ENCODE measurements at regions not wholly inside any gene's neighbourhood (a gene's known extent, or its start where the extent isn't known, plus 50 kb on each side); places are given as distances from the start of the nearest gene placed in this dataset.

- TF ChIP-seq CTCF (IDR thresholded peaks at IDR 0.05; ENCODE audit: poor library complexity, severe bottlenecking): no peak
- no peak for TF ChIP-seq EP300 (conservative IDR thresholded peaks at IDR 0.05; ENCODE audit: poor library complexity, severe bottlenecking)
- TF ChIP-seq EZH2 (IDR thresholded peaks at IDR 0.05; ENCODE audit: borderline replicate concordance, insufficient read depth, low read length, poor library complexity, severe bottlenecking): no peak
- no peak for TF ChIP-seq TAF1 (IDR thresholded peaks at IDR 0.05; ENCODE audit: low read depth)
- no peak for TF ChIP-seq POLR2AphosphoS5 (IDR thresholded peaks at IDR 0.05)
Measured at GRCh38 chr3:74443102-74443501, 171.4 kb downstream of the CNTN3 start.
